SH-SY5Y (cell line): ENCODE measurements at regions not wholly inside any gene's neighbourhood (a gene's known extent, or its start where the extent isn't known, plus 50 kb on each side); places are given as distances from the start of the nearest gene placed in this dataset.

Source experiments
- GATA2 ChIP-seq: IDR thresholded peaks from 2 replicates; pipeline ENCODE4 v1.6.1; 2011; ENCODE audit warnings: mild to moderate bottlenecking, low read depth, low read length
- GATA3 ChIP-seq: IDR thresholded peaks from 2 replicates; pipeline ENCODE4 v1.6.1; 2011; ENCODE audit warnings: low read depth, mild to moderate bottlenecking, low read length, moderate library complexity

GRCh38 chr10:7038416-7038815 lies 372.4 kb downstream of the SFMBT2 start:
- TF ChIP-seq GATA2 (no peak), GATA3 (no peak)
